H1 (cell line): ENCODE measurements at regions not wholly inside any gene's neighbourhood (a gene's known extent, or its start where the extent isn't known, plus 50 kb on each side); places are given as distances from the start of the nearest gene placed in this dataset.
"Not testable (repeated sequence)": the region's sequence is repeated elsewhere in the genome, so short reads cannot be mapped to it uniquely, and the experiment has no call there.

Experiments
- CTCF ChIA-PET: fragments of 300-600 bp; sonication (Branson Sonifier 250); formaldehyde crosslinking; loops from one replicate; lab custom pipeline; 2021; ENCODE audit not compliant: partially characterized antibody; lab: Charles Lee
- POLR2A ChIA-PET: fragments of 300-600 bp; sonication (Branson Sonifier 250); formaldehyde crosslinking; loops from one replicate; lab custom pipeline; 2021; ENCODE audit warnings: inconsistent platforms; ENCODE audit not compliant: partially characterized antibody; lab: Charles Lee
- DNase-seq, 2 experiments: peaks; one replicate each; pipeline versions ENCODE4 v3.0.0 to v3.0.0-alpha.2; 2010 to 2022; ENCODE audit warnings: low spot score in 2 of 2, low read depth in 1 of 2, mixed read lengths in 1 of 2
- FAIRE-seq: peaks from 2 replicates; lab custom pipeline; 2011; peaks lifted over from hg19 to GRCh38; lab: Jason Lieb, UNC
- H2AFZ ChIP-seq: 2 replicates; pipeline ENCODE4 v1.8.1; 2012; ENCODE audit warnings: low read length, inconsistent platforms
- H2AK5ac ChIP-seq: 2 replicates; pipeline ENCODE4 v1.6.1; 2013; ENCODE audit warnings: low read depth, low read length
- H2BK120ac ChIP-seq: replicated peaks from 2 replicates; pipeline ENCODE3; 2013; ENCODE audit warnings: low read depth, low read length, inconsistent platforms
- H2BK12ac ChIP-seq: 2 replicates; pipeline ENCODE4 v1.6.1; 2013; ENCODE audit warnings: low read depth, low read length
- H2BK15ac ChIP-seq: 2 replicates; pipeline ENCODE4 v1.6.1; 2013; ENCODE audit warnings: low read length
- H2BK20ac ChIP-seq: 2 replicates; pipeline ENCODE4 v1.6.1; 2013; ENCODE audit warnings: low read length
- H2BK5ac ChIP-seq: 2 replicates; pipeline ENCODE4 v1.6.1; 2013; ENCODE audit warnings: low read depth, low read length
- H3K14ac ChIP-seq: 2 replicates; pipeline ENCODE4 v1.6.1; 2013; ENCODE audit warnings: inconsistent platforms; ENCODE audit not compliant: insufficient read length
- H3K18ac ChIP-seq: 2 replicates; pipeline ENCODE4 v1.6.1; 2013; ENCODE audit warnings: low read length; ENCODE audit errors: extremely low read depth
- H3K23ac ChIP-seq: 2 replicates; pipeline ENCODE4 v1.6.1; 2013; ENCODE audit warnings: inconsistent platforms; ENCODE audit not compliant: insufficient read length
- H3K23me2 ChIP-seq: 2 replicates; pipeline ENCODE4 v1.6.1; 2013; ENCODE audit warnings: low read depth, low read length
- H3K27ac ChIP-seq: 2 replicates; pipeline ENCODE4 v1.6.1; 2011; ENCODE audit warnings: low read depth, low read length, inconsistent platforms
- H3K27me3 ChIP-seq, 4 experiments: replicated peaks in 1 of 4; 1 replicate in 1 of 4; 2 replicates in 3 of 4; pipeline versions ENCODE4 v1.6.1 to v1.8.1; 2011 to 2013; ENCODE audit warnings: low read length in 3 of 4, mild to moderate bottlenecking in 3 of 4, inconsistent platforms in 2 of 4, mixed read lengths in 2 of 4, moderate library complexity in 1 of 4; ENCODE audit not compliant: control insufficient read depth in 3 of 4, insufficient read depth in 3 of 4; ENCODE audit errors: extremely low read depth in 1 of 4
- H3K36me3 ChIP-seq, 4 experiments: 2 replicates each; pipeline versions ENCODE4 v1.6.1 to v1.8.1; 2011 to 2013; ENCODE audit warnings: mild to moderate bottlenecking in 4 of 4, low read length in 3 of 4, moderate library complexity in 2 of 4, control low read depth in 1 of 4, inconsistent platforms in 1 of 4; ENCODE audit not compliant: insufficient read depth in 4 of 4, control insufficient read depth in 2 of 4
- H3K4ac ChIP-seq: replicated peaks from 2 replicates; pipeline ENCODE3; 2013; ENCODE audit warnings: low read length, low read depth, mixed read lengths, inconsistent platforms; ENCODE audit not compliant: insufficient read length
- H3K4me1 ChIP-seq, 4 experiments: replicated peaks in 1 of 4; 1 replicate in 1 of 4; 2 replicates in 3 of 4; pipeline versions ENCODE4 v1.6.1 to v1.8.1; 2011 to 2013; ENCODE audit warnings: low read length in 3 of 4, inconsistent platforms in 2 of 4, mixed read lengths in 1 of 4; ENCODE audit not compliant: insufficient read depth in 4 of 4, control insufficient read depth in 3 of 4
- H3K4me2 ChIP-seq, 2 experiments: 2 replicates each; pipeline versions ENCODE4 v1.6.1 to v1.8.1; 2011 to 2013; ENCODE audit warnings: low read depth in 2 of 2, low read length in 2 of 2, control low read depth in 1 of 2, inconsistent platforms in 1 of 2, mild to moderate bottlenecking in 1 of 2; ENCODE audit not compliant: insufficient read depth in 1 of 2
- H3K4me3 ChIP-seq, 4 experiments: fragments of 200-600, 300-600 bp in 1 of 4; sonication (generic), shearing (Covaris generic), sonication (Bioruptor Twin) in 1 of 4; 2 replicates each; pipeline versions ENCODE4 v1.5.1 to v1.8.1; 2011 to 2016; ENCODE audit warnings: low read length in 4 of 4, low read depth in 3 of 4, control low read depth in 2 of 4, inconsistent platforms in 2 of 4, mild to moderate bottlenecking in 2 of 4, mixed read lengths in 1 of 4, moderate library complexity in 1 of 4; ENCODE audit not compliant: insufficient read depth in 2 of 4; ENCODE audit errors: extremely low read depth in 1 of 4
- H3K56ac ChIP-seq: replicated peaks from 2 replicates; pipeline ENCODE3; 2013; ENCODE audit warnings: low read depth, mild to moderate bottlenecking, mixed read lengths, low read length, inconsistent platforms; ENCODE audit not compliant: insufficient read length
- H3K79me1 ChIP-seq: 2 replicates; pipeline ENCODE4 v1.6.1; 2013; ENCODE audit warnings: low read depth, low read length, control low read depth
- H3K79me2 ChIP-seq, 2 experiments: 2 replicates each; pipeline versions ENCODE4 v1.6.1 to v1.8.1; 2012 to 2013; ENCODE audit warnings: low read length in 2 of 2, mild to moderate bottlenecking in 2 of 2, inconsistent platforms in 1 of 2; ENCODE audit not compliant: insufficient read depth in 2 of 2, control insufficient read depth in 1 of 2
- H3K9ac ChIP-seq, 4 experiments: replicated peaks in 1 of 4; 1 replicate in 1 of 4; 2 replicates in 3 of 4; pipeline versions ENCODE4 v1.6.1 to v1.8.1; 2011 to 2013; ENCODE audit warnings: low read depth in 3 of 4, low read length in 3 of 4, control low read depth in 2 of 4, mild to moderate bottlenecking in 2 of 4, moderate library complexity in 2 of 4, inconsistent platforms in 1 of 4; ENCODE audit errors: extremely low read depth in 1 of 4
- H3K9me3 ChIP-seq, 2 experiments: 2 replicates each; pipeline versions ENCODE4 v1.6.1 to v1.8.1; 2012 to 2013; ENCODE audit warnings: mild to moderate bottlenecking in 2 of 2, moderate library complexity in 2 of 2, control low read depth in 1 of 2, inconsistent platforms in 1 of 2, low read depth in 1 of 2, low read length in 1 of 2, mixed read lengths in 1 of 2; ENCODE audit not compliant: insufficient read depth in 2 of 2
- H4K20me1 ChIP-seq, 2 experiments: replicated peaks in 1 of 2; 2 replicates each; pipeline versions ENCODE3 to v1.8.1; 2011 to 2013; ENCODE audit warnings: inconsistent platforms in 2 of 2, low read length in 2 of 2, mild to moderate bottlenecking in 1 of 2; ENCODE audit not compliant: insufficient read depth in 2 of 2, control insufficient read depth in 1 of 2
- H4K5ac ChIP-seq: 2 replicates; pipeline ENCODE4 v1.6.1; 2013; ENCODE audit warnings: low read length, low read depth, mixed read lengths, inconsistent platforms; ENCODE audit not compliant: insufficient read length
- H4K8ac ChIP-seq: 2 replicates; pipeline ENCODE4 v1.8.0; 2013; ENCODE audit warnings: mild to moderate bottlenecking, moderate library complexity, low read length, inconsistent platforms; ENCODE audit not compliant: insufficient read depth; ENCODE audit errors: extremely low read depth
- H4K91ac ChIP-seq: replicated peaks from 2 replicates; pipeline ENCODE3; 2013; ENCODE audit warnings: low read length, mixed read lengths, inconsistent platforms; ENCODE audit not compliant: insufficient read length
- WGBS, 2 experiments: shearing (Covaris generic) in 1 of 2; methylation state at CpG; one replicate each; pipeline versions ENCODE4 v1.1.6 to v1.1.7; 2013 to 2015; ENCODE audit warnings: low lambda C conversion rate in 2 of 2, mixed read lengths in 2 of 2, inconsistent platforms in 1 of 2, low coverage in 1 of 2, missing lambda C conversion rate in 1 of 2; ENCODE audit not compliant: insufficient replicate concordance in 2 of 2, insufficient coverage in 1 of 2, insufficient read length in 1 of 2; ENCODE audit errors: extremely low coverage in 1 of 2, missing lambda C conversion rate in 1 of 2; 5-methylcytosine and 5-hydroxymethylcytosine counted together

DNA sequence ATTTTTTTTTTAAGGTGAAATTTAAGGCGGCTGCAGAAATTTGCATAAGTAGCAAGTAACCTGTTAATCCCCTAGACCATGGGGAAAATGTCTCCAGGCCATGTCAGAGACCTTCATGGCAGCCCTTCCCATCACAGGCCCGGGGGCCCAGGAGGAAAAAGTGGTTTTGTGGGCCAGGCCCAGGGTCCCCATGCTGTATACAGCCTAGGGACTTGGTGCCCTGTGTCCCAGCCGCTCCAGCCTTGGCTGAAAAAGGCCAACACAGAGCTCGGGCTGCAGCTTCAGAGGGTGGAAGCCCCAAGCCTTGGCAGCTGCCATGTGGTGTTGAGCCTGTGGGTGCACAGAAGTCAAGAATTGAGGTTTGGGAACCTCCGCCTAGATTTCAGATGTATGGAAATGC is 218.3 kb downstream of the KCNRG start:
- H2BK120ac ChIP-seq, H3K4me2 ChIP-seq, POLR2A ChIA-PET, H3K4ac ChIP-seq, FAIRE-seq, H2BK15ac ChIP-seq, H2BK5ac ChIP-seq, H4K20me1 ChIP-seq, H3K18ac ChIP-seq, H2BK12ac ChIP-seq, H3K79me1 ChIP-seq, H3K9me3 ChIP-seq, H3K56ac ChIP-seq, H3K4me1 ChIP-seq, H3K23me2 ChIP-seq, H2AFZ ChIP-seq, H4K91ac ChIP-seq, H3K36me3 ChIP-seq, H3K27ac ChIP-seq, H3K4me3 ChIP-seq, H2AK5ac ChIP-seq, H3K23ac ChIP-seq, CTCF ChIA-PET, H2BK20ac ChIP-seq, H4K8ac ChIP-seq, H3K9ac ChIP-seq, H4K5ac ChIP-seq, H3K27me3 ChIP-seq, H3K14ac ChIP-seq, H3K79me2 ChIP-seq, DNase-seq: not testable (repeated sequence)
- 96% methylated on average over 5 of the region's 5 CpGs; no CpG with 5 or more reads in 1 of the 2 experiments for WGBS, 2 experiments
